ENCODE measurements at regions not wholly inside any gene's neighbourhood (a gene's known extent, or its start where the extent isn't known, plus 50 kb on each side); places are given as distances from the start of the nearest gene placed in this dataset.

GRCh38 chr6:167674486-167674885 lies 152.2 kb upstream of the AFDN start:
- no peak for DNase-seq (ENCODE audit: low spot score)

- DNase-seq (ENCODE audit: low spot score) = no peak
Observed at GRCh38 chr6:167676000-167676665, 150.6 kb upstream of the AFDN start.

- DNase-seq (ENCODE audit: low spot score) = no peak
Observed at GRCh38 chr6:167676666-167677421, 149.9 kb upstream of the AFDN start.

- no peak for DNase-seq (ENCODE audit: low spot score)
Observed at GRCh38 chr6:167677422-167677789, 149.3 kb upstream of the AFDN start.

- DNase-seq (ENCODE audit: low spot score) = no peak
Observed at GRCh38 chr6:167678102-167679101, 148.3 kb upstream of the AFDN start.

- DNase-seq (ENCODE audit: low spot score) = no peak
Observed at GRCh38 chr6:167679122-167679736, 147.5 kb upstream of the AFDN start.

- no peak for DNase-seq (ENCODE audit: low spot score)
Observed at GRCh38 chr6:167679790-167680604, 146.7 kb upstream of the AFDN start.

GRCh38 chr6:167680605-167681149 lies 146.0 kb upstream of the AFDN start:
- no peak for DNase-seq (ENCODE audit: low spot score)

- no peak for DNase-seq (ENCODE audit: low spot score)
Observed at GRCh38 chr6:167682125-167682524, 144.6 kb upstream of the AFDN start.

GRCh38 chr6:167682546-167683027 lies 144.1 kb upstream of the AFDN start:
- no peak for DNase-seq (ENCODE audit: low spot score)

GRCh38 chr6:167683028-167683862 lies 143.5 kb upstream of the AFDN start:
- no peak for DNase-seq (ENCODE audit: low spot score)

- DNase-seq (ENCODE audit: low spot score) = no peak
Observed at GRCh38 chr6:167684276-167685104, 142.2 kb upstream of the AFDN start.

GRCh38 chr6:167685654-167686053 lies 141.1 kb upstream of the AFDN start:
- no peak for DNase-seq (ENCODE audit: low spot score)

- DNase-seq (ENCODE audit: low spot score) = no peak
Observed at GRCh38 chr6:167686204-167686893, 140.4 kb upstream of the AFDN start.

- no peak for DNase-seq (ENCODE audit: low spot score)
Observed at GRCh38 chr6:167687116-167687725, 139.5 kb upstream of the AFDN start.

- DNase-seq (ENCODE audit: low spot score) = no peak
Observed at GRCh38 chr6:167688123-167688522, 138.6 kb upstream of the AFDN start.

GRCh38 chr6:167689278-167689677 lies 137.4 kb upstream of the AFDN start:
- no peak for DNase-seq (ENCODE audit: low spot score)

GRCh38 chr6:167689751-167690150 lies 137.0 kb upstream of the AFDN start:
- DNase-seq (ENCODE audit: low spot score) = no peak

Data from left forelimb (tissue), 1 donor.